GM12878 (cell line): ENCODE measurements at regions not wholly inside any gene's neighbourhood (a gene's known extent, or its start where the extent isn't known, plus 50 kb on each side); places are given as distances from the start of the nearest gene placed in this dataset.

Experiments
- ATAC-seq: fragments of 200-7000 bp; cut with Tn5 transposase; 3 replicates; pipeline ENCODE4 v1.9.1; 2020; ENCODE audit warnings: mild to moderate bottlenecking, moderate library complexity
- BruUV-seq: library from RNA; stranded (reverse); fragments of 400-500 nt; replicated peaks from 2 replicates; lab custom pipeline; 2021; lab: Mats Ljungman, UMichigan
- CTCF ChIA-PET: fragments of 300-600 bp; sonication (Branson Sonifier 250); formaldehyde crosslinking; extraction: SDS; loops from one replicate; lab custom pipeline; 2021; ENCODE audit warnings: inconsistent platforms; lab: Yijun Ruan, JAX
- POLR2A ChIA-PET: fragments of 350-600 bp; formaldehyde crosslinking; extraction: SDS; loops from one replicate; lab custom pipeline; 2021; ENCODE audit warnings: inconsistent platforms; lab: Charles Lee
- RAD21 ChIA-PET: fragments of 300-600 bp; sonication (Branson Sonifier 250); formaldehyde crosslinking; loops from one replicate; lab custom pipeline; 2023; ENCODE audit warnings: antibody characterized with exemption; ENCODE audit not compliant: unreplicated experiment; lab: Charles Lee
- SMC1A ChIA-PET: fragments of 300-600 bp; sonication (Branson Sonifier 250); formaldehyde crosslinking; loops from one replicate; lab custom pipeline; 2023; ENCODE audit not compliant: unreplicated experiment, uncharacterized antibody; lab: Charles Lee
- DNase-seq: peaks from one replicate; pipeline ENCODE4 v3.0.0-alpha.2; 2011; ENCODE audit warnings: low read depth, low spot score
- FAIRE-seq: peaks from 3 replicates; lab custom pipeline; 2011; peaks lifted over from hg19 to GRCh38; lab: Jason Lieb, UNC
- H2AFZ ChIP-seq: 2 replicates; pipeline ENCODE4 v1.6.0; 2011; ENCODE audit warnings: low read depth, low read length, control low read depth; ENCODE audit not compliant: control insufficient read depth
- H3K27ac ChIP-seq: 2 replicates; pipeline ENCODE4 v1.5.1; 2011; ENCODE audit warnings: control low read depth; ENCODE audit not compliant: control insufficient read depth, insufficient read depth
- H3K27me3 ChIP-seq, 2 experiments: replicated peaks in 1 of 2; 2 replicates each; pipeline versions ENCODE4 v1.6.0 to v1.6.1; 2011; ENCODE audit warnings: low read length in 1 of 2; ENCODE audit not compliant: control insufficient read depth in 2 of 2, insufficient read depth in 2 of 2
- H3K36me3 ChIP-seq, 2 experiments: 2 replicates each; pipeline ENCODE4 v1.5.1; 2011; ENCODE audit warnings: low read length in 1 of 2; ENCODE audit not compliant: control insufficient read depth in 2 of 2, insufficient read depth in 2 of 2
- H3K4me1 ChIP-seq: 2 replicates; pipeline ENCODE4 v1.6.1; 2011; ENCODE audit warnings: mild to moderate bottlenecking, low read length, moderate library complexity, mixed read lengths; ENCODE audit not compliant: control insufficient read depth, insufficient read depth
- H3K4me2 ChIP-seq: 2 replicates; pipeline ENCODE4 v1.6.0; 2011; ENCODE audit warnings: control low read depth; ENCODE audit not compliant: control insufficient read depth, insufficient read depth
- H3K4me3 ChIP-seq: fragments of 200-600 bp; sonication (generic); 2 replicates; pipeline ENCODE4 v1.5.1; 2016
- H3K79me2 ChIP-seq: 2 replicates; pipeline ENCODE4 v1.6.0; 2011; ENCODE audit warnings: low read length; ENCODE audit not compliant: control insufficient read depth, insufficient read depth
- H3K9ac ChIP-seq: 2 replicates; pipeline ENCODE4 v1.8.0; 2011; ENCODE audit warnings: low read length, control low read depth, mixed read lengths; ENCODE audit not compliant: control insufficient read depth, insufficient read depth
- H3K9me3 ChIP-seq: replicated peaks from 3 replicates; pipeline ENCODE4 v1.5.1; 2011; ENCODE audit warnings: mild to moderate bottlenecking, low read length; ENCODE audit not compliant: control insufficient read depth, insufficient read depth
- H4K20me1 ChIP-seq: 2 replicates; pipeline ENCODE4 v1.6.0; 2011; ENCODE audit not compliant: control insufficient read depth, insufficient read depth
- BACH1 ChIP-seq: fragments of 450-650 bp; IDR thresholded peaks from 2 replicates; pipeline ENCODE4 v1.6.1; 2017; ENCODE audit warnings: mild to moderate bottlenecking, borderline replicate concordance
- BRCA1 ChIP-seq: IDR thresholded peaks from 2 replicates; pipeline ENCODE4 v1.6.1; 2011; ENCODE audit warnings: low read depth, low read length, improper control_type of control experiment
- E2F4 ChIP-seq: IDR thresholded peaks from 2 replicates; pipeline ENCODE4 v1.6.1; 2012; ENCODE audit warnings: low read depth, low read length, improper control_type of control experiment
- ELK1 ChIP-seq: IDR thresholded peaks from 2 replicates; pipeline ENCODE4 v1.6.1; 2012; ENCODE audit warnings: low read depth, low read length, improper control_type of control experiment
- NBN ChIP-seq: fragments of 450-650 bp; IDR thresholded peaks from 2 replicates; pipeline ENCODE4 v1.6.1; 2016
- POLR2A ChIP-seq: IDR thresholded peaks from 2 replicates; pipeline ENCODE4 v1.6.1; 2011; ENCODE audit warnings: low read depth, mild to moderate bottlenecking, low read length
- TCF12 ChIP-seq: IDR thresholded peaks from 2 replicates; pipeline ENCODE4 v1.6.1; 2011; ENCODE audit warnings: low read depth, mild to moderate bottlenecking, low read length
- WGBS: methylation state at CpG from one replicate; pipeline ENCODE4 v1.1.6; 2016; ENCODE audit warnings: low lambda C conversion rate; ENCODE audit not compliant: insufficient replicate concordance, insufficient coverage; ENCODE audit errors: missing lambda C conversion rate; 5-methylcytosine and 5-hydroxymethylcytosine counted together
- in situ Hi-C: fragments of 300-500 bp; cut with MboI; formaldehyde crosslinking; loops from 9 replicates; pipeline ENCODE4 v1.14.3; 2018; ENCODE audit warnings: mixed read lengths
- intact Hi-C: fragments of 100-400 bp; cut with micrococcal nuclease; formaldehyde crosslinking; loops from one replicate; pipeline ENCODE4 v1.14.2; 2022; ENCODE audit not compliant: unreplicated experiment

- TF ChIP-seq E2F4, result no peak
- TF ChIP-seq BRCA1, result no peak
These were observed 131.9 kb downstream of the ERMARD start (continued) for GRCh38 chr6:169883316-169883715.

GRCh38 chr6:169881976-169882375 lies 130.6 kb downstream of the ERMARD start:
- no peak for ATAC-seq
- no peak overlapping the region for H3K4me3 ChIP-seq
- no peak overlapping the region for H3K9ac ChIP-seq
- H3K27ac ChIP-seq, result no peak overlapping the region
- BruUV-seq, result no TSS peak
- no peak overlapping the region for H2AFZ ChIP-seq
- TF ChIP-seq ELK1 (no peak), TCF12 (no peak), POLR2A (no peak), BACH1 (no peak), NBN (no peak)
- no peak for FAIRE-seq
- POLR2A ChIA-PET, result no interaction called here
- H3K36me3 ChIP-seq, result no peaks in the 10 kb centered on the region
- H3K9me3 ChIP-seq, result no peaks in the 10 kb centered on the region
- in situ Hi-C loops (no loop called here), intact Hi-C loops (no loop called here)
- H4K20me1 ChIP-seq, result no peaks in the 10 kb centered on the region
- no peaks in the 10 kb centered on the region for H3K79me2 ChIP-seq
- H3K4me1 ChIP-seq, result no peaks in the 10 kb centered on the region
- CTCF ChIA-PET, result no interaction called here
- no peak for DNase-seq
- H3K4me2 ChIP-seq, result no peak overlapping the region
- RAD21 ChIA-PET, result interaction anchor here (0.6 kb wide), 1 partner anchor 635 kb away, joined by 3 read pairs; no protein-coding TSS in a partner anchor
- H3K27me3 ChIP-seq, result no peaks in the 10 kb centered on the region
- 12% methylated on average over 13 of the region's 13 CpGs for WGBS
- SMC1A ChIA-PET, result no interaction called here
